ENCODE measurements at regions not wholly inside any gene's neighbourhood (a gene's known extent, or its start where the extent isn't known, plus 50 kb on each side); places are given as distances from the start of the nearest gene placed in this dataset.

GRCh38 chr1:219778110-219778509 lies 150.2 kb downstream of the SLC30A10 start:
- H3K36me3 ChIP-seq (ENCODE audit: control insufficient read depth, insufficient read depth, low read length): no peaks in the 10 kb centered on the region
- TF ChIP-seq EZH2 (IDR thresholded peaks at IDR 0.05; ENCODE audit: low read length, missing control alignments): no peak
- TF ChIP-seq CTCF (conservative IDR thresholded peaks at IDR 0.05 in 1 of 2, IDR thresholded peaks at IDR 0.05 in 1 of 2; ENCODE audit: low read depth in 1 of 2, low read length in 2 of 2): no peak
- no peak for DNase-seq (ENCODE audit: low read depth in 2 of 2)

GRCh38 chr1:219774386-219774785 lies 154.0 kb downstream of the SLC30A10 start:
- TF ChIP-seq CTCF (conservative IDR thresholded peaks at IDR 0.05 in 1 of 2, IDR thresholded peaks at IDR 0.05 in 1 of 2; ENCODE audit: low read depth in 1 of 2, low read length in 2 of 2) (no peak), EZH2 (IDR thresholded peaks at IDR 0.05; ENCODE audit: low read length, missing control alignments) (no peak)
- Histone ChIP-seq H3K27me3 (ENCODE audit: control insufficient read depth, insufficient read depth, low read length) (no peaks in the 10 kb centered on the region), H3K79me2 (ENCODE audit: control insufficient read depth, insufficient read depth, low read length) (no peaks in the 10 kb centered on the region), H3K4me3 (replicated peaks in 1 of 4; ENCODE audit: control extremely low read depth in 1 of 4, insufficient read depth in 1 of 4, low read depth in 3 of 4, low read length in 4 of 4) (no peak overlapping the region), H3K36me3 (ENCODE audit: control insufficient read depth, insufficient read depth, low read length) (no peaks in the 10 kb centered on the region), H2AFZ (ENCODE audit: low read length) (no peak overlapping the region), H3K4me2 (ENCODE audit: extremely low read depth, insufficient read depth, low read length) (no peak overlapping the region), H4K20me1 (ENCODE audit: control insufficient read depth, extremely low read depth, insufficient read depth, low read length) (no peaks in the 10 kb centered on the region), H3K9me3 (ENCODE audit: control insufficient read depth, insufficient read depth, low read depth, low read length) (no peaks in the 10 kb centered on the region), H3K4me1 (ENCODE audit: control insufficient read depth, extremely low read depth, insufficient read depth, low read length) (no peaks in the 10 kb centered on the region), H3K27ac (ENCODE audit: insufficient read depth, low read length) (no peak overlapping the region), H3K9ac (ENCODE audit: insufficient read depth, low read length) (no peak overlapping the region)
- no peak for DNase-seq (ENCODE audit: low read depth in 2 of 2)

More at GRCh38 chr1:219778110-219778509, 150.2 kb downstream of the SLC30A10 start:
- Histone ChIP-seq H4K20me1 (ENCODE audit: control insufficient read depth, extremely low read depth, insufficient read depth, low read length) (no peaks in the 10 kb centered on the region), H3K4me3 (replicated peaks in 1 of 4; ENCODE audit: control extremely low read depth in 1 of 4, insufficient read depth in 1 of 4, low read depth in 3 of 4, low read length in 4 of 4) (no peak overlapping the region), H3K27me3 (ENCODE audit: control insufficient read depth, insufficient read depth, low read length) (no peaks in the 10 kb centered on the region), H3K27ac (ENCODE audit: insufficient read depth, low read length) (no peak overlapping the region), H3K79me2 (ENCODE audit: control insufficient read depth, insufficient read depth, low read length) (no peaks in the 10 kb centered on the region), H3K9ac (ENCODE audit: insufficient read depth, low read length) (no peak overlapping the region), H3K4me1 (ENCODE audit: control insufficient read depth, extremely low read depth, insufficient read depth, low read length) (no peaks in the 10 kb centered on the region), H2AFZ (ENCODE audit: low read length) (no peak overlapping the region), H3K9me3 (ENCODE audit: control insufficient read depth, insufficient read depth, low read depth, low read length) (no peaks in the 10 kb centered on the region), H3K4me2 (ENCODE audit: extremely low read depth, insufficient read depth, low read length) (no peak overlapping the region)

DNA sequence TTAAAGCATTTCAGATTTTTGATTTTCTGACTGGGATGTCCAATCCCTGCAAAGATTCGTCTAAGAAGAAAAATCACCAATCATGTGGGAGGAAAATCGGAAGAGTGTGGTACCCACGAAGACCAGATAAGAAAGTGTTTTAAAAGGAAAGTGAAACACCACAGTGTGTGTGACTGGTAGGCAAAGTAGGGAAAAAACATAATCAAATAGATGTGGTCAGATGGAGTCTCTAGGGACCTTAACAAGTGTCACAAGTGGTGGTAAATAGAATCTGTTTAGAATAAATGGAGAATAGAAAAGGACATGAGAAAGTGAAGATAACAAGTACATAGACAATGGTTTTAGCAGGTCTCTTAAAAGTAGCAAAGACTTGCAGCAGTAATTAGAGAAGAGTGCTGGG lies 154.6 kb downstream of the SLC30A10 start:
- Histone ChIP-seq H3K9me3 (ENCODE audit: control insufficient read depth, insufficient read depth, low read depth, low read length) (no peaks in the 10 kb centered on the region), H3K27ac (ENCODE audit: insufficient read depth, low read length) (no peak overlapping the region), H3K9ac (ENCODE audit: insufficient read depth, low read length) (no peak overlapping the region), H3K4me1 (ENCODE audit: control insufficient read depth, extremely low read depth, insufficient read depth, low read length) (no peaks in the 10 kb centered on the region), H3K4me3 (replicated peaks in 1 of 4; ENCODE audit: control extremely low read depth in 1 of 4, insufficient read depth in 1 of 4, low read depth in 3 of 4, low read length in 4 of 4) (no peak overlapping the region), H3K36me3 (ENCODE audit: control insufficient read depth, insufficient read depth, low read length) (no peaks in the 10 kb centered on the region), H3K79me2 (ENCODE audit: control insufficient read depth, insufficient read depth, low read length) (no peaks in the 10 kb centered on the region), H3K27me3 (ENCODE audit: control insufficient read depth, insufficient read depth, low read length) (no peaks in the 10 kb centered on the region), H3K4me2 (ENCODE audit: extremely low read depth, insufficient read depth, low read length) (no peak overlapping the region), H2AFZ (ENCODE audit: low read length) (no peak overlapping the region), H4K20me1 (ENCODE audit: control insufficient read depth, extremely low read depth, insufficient read depth, low read length) (no peaks in the 10 kb centered on the region)
- no peak for DNase-seq (ENCODE audit: low read depth in 2 of 2)
- no peak for TF ChIP-seq EZH2 (IDR thresholded peaks at IDR 0.05; ENCODE audit: low read length, missing control alignments)
- no peak for TF ChIP-seq CTCF (conservative IDR thresholded peaks at IDR 0.05 in 1 of 2, IDR thresholded peaks at IDR 0.05 in 1 of 2; ENCODE audit: low read depth in 1 of 2, low read length in 2 of 2)
